ENCODE measurements at regions not wholly inside any gene's neighbourhood (a gene's known extent, or its start where the extent isn't known, plus 50 kb on each side); places are given as distances from the start of the nearest gene placed in this dataset.

DNA sequence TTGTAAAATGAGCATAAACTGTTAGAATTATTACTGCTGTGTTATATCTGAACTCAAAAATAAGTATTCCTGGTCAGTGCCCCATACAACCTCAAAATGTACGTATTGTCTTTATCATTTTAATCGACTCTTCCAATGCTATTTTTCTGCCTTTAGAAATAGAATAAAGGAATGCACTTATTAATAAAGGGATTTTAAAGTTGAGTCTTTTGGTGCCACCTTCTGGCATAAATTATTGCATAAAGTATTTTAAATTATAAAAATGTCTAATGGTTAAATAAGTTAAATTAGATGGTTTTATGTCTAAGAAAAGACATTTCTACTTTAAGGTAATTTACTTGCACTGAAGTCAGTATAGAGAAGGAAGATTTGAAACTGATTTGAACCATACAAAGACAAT is 424.0 kb upstream of the NDST4 start:
- TF ChIP-seq, protein P1, sequence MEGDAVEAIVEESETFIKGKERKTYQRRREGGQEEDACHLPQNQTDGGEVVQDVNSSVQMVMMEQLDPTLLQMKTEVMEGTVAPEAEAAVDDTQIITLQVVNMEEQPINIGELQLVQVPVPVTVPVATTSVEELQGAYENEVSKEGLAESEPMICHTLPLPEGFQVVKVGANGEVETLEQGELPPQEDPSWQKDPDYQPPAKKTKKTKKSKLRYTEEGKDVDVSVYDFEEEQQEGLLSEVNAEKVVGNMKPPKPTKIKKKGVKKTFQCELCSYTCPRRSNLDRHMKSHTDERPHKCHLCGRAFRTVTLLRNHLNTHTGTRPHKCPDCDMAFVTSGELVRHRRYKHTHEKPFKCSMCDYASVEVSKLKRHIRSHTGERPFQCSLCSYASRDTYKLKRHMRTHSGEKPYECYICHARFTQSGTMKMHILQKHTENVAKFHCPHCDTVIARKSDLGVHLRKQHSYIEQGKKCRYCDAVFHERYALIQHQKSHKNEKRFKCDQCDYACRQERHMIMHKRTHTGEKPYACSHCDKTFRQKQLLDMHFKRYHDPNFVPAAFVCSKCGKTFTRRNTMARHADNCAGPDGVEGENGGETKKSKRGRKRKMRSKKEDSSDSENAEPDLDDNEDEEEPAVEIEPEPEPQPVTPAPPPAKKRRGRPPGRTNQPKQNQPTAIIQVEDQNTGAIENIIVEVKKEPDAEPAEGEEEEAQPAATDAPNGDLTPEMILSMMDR (IDR thresholded peaks at IDR 0.05): no peak
- no peak for TF ChIP-seq POLR2A (IDR thresholded peaks at IDR 0.05)

Measured in lower leg skin (tissue), 3 donors.